AG10803 (cell line): ENCODE measurements at regions not wholly inside any gene's neighbourhood (a gene's known extent, or its start where the extent isn't known, plus 50 kb on each side); places are given as distances from the start of the nearest gene placed in this dataset.

Source experiments
- DNase-seq: peaks from one replicate; pipeline ENCODE4 v3.0.0; 2010; ENCODE audit warnings: low read depth
- H3K4me3 ChIP-seq: 2 replicates; pipeline ENCODE4 v1.5.1; 2011; ENCODE audit warnings: mild to moderate bottlenecking, low read length, control low read depth
- CTCF ChIP-seq: conservative IDR thresholded peaks from 2 replicates; pipeline ENCODE4 v1.5.1; 2011; ENCODE audit warnings: mild to moderate bottlenecking, low read length, control low read depth, inconsistent platforms

- H3K4me3 ChIP-seq = no peak overlapping the region
- TF ChIP-seq CTCF = no peak
- DNase-seq = no peak
These were observed 103.5 kb downstream of the SPRY4 start for GRCh38 chr5:142221091-142221860.

- H3K4me3 ChIP-seq = no peak overlapping the region
- DNase-seq = no peak
- no peak for TF ChIP-seq CTCF
These were observed 105.7 kb downstream of the SPRY4 start for GRCh38 chr5:142219146-142219545.

- TF ChIP-seq CTCF = no peak
- DNase-seq = no peak
- H3K4me3 ChIP-seq = no peak overlapping the region
These were observed 107.9 kb downstream of the SPRY4 start for GRCh38 chr5:142216931-142217330.

- no peak; the same call in 1 of the 2 replicates for TF ChIP-seq CTCF
- peak; percentile 98 for DNase-seq
- H3K4me3 ChIP-seq = peak overlapping the region; percentile 33
These were observed 107.5 kb downstream of the NDFIP1 start for GRCh38 chr5:142215915-142216681.

- no peak overlapping the region for H3K4me3 ChIP-seq
- DNase-seq = no peak
- no peak for TF ChIP-seq CTCF
These were observed 104.5 kb downstream of the NDFIP1 start for GRCh38 chr5:142213077-142213476.

- TF ChIP-seq CTCF = no peak
- H3K4me3 ChIP-seq = no peak overlapping the region
- DNase-seq = no peak
These were observed 103.3 kb downstream of the NDFIP1 start for GRCh38 chr5:142211918-142212317.
